Ecto neural progenitor cell (in vitro differentiated cells): ENCODE measurements at regions not wholly inside any gene's neighbourhood (a gene's known extent, or its start where the extent isn't known, plus 50 kb on each side); places are given as distances from the start of the nearest gene placed in this dataset.

Source experiments
- DNase-seq: peaks from one replicate; pipeline ENCODE4 v3.0.0-alpha.2; 2018; ENCODE audit warnings: low spot score

- DNase-seq, result no peak
Observed at GRCh38 chr9:87283585-87283984, 214.1 kb upstream of the DAPK1 start.

DNA sequence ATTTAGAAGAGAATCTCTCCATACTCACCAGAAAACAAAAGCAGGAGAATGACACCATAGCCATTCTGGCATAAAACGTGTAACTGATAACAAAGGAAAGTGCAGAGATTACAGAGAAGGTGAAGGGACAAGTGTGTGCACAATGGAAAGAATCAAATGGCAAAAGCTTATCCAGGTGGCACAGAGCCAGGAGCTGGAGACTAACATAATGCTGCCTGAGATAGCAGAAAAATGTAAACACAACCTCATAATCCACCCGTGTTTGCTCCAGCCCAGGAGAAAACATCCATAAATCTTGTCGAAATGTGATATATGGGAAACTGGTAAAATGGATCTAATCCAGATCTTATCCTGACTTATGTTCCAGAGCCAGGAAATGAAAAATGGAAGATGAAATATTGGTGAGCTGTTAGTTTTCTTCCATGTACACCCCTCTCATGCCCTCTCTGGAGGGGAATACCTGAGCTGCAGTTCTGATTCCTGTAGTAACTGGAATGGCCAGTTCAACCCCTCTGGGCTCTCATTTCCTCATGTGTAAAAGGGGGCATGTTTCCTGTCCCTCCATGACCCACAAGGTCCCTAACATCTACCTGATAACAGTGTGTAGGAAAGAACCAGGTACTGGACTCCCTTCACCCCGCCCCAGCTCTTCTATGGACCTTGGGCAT, 212.3 kb upstream of the DAPK1 start:
- no peak for DNase-seq

- DNase-seq, result no peak
Observed at GRCh38 chr9:87286506-87286905, 211.2 kb upstream of the DAPK1 start.

- no peak for DNase-seq
Observed at GRCh38 chr9:87290241-87291052, 207.2 kb upstream of the DAPK1 start.

DNA sequence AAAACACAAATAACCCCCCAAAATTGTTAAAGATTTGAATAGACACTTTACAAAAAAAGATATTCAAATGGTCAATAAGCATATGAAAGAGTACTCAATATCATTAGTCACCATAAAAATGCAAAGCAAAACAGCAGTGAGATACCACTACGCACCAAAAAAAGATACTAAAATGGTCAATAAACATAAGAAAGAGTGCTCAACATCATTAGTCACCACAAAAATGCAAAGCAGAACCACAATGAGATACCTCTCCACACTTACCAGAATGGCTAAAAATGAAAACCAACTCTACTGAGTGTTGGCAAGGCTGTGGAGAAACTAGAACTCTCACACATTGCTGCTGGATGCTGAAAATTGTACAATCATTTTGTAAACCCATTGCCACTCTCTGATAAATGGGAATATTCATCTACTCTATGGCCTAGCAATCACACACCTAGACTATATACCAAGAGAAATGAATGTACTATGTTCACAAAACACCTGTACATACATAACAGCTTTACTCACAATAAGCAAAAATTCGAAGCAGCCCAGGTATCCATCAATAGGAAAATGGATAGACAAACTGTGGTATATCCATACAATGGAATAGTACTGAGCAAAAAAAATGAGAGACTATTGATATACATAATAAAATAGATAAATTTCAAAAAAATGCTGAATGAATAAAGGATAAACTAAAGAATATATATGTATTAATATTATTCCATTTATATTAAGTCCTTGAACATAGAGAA, 205.0 kb upstream of the DAPK1 start:
- no peak for DNase-seq

DNA sequence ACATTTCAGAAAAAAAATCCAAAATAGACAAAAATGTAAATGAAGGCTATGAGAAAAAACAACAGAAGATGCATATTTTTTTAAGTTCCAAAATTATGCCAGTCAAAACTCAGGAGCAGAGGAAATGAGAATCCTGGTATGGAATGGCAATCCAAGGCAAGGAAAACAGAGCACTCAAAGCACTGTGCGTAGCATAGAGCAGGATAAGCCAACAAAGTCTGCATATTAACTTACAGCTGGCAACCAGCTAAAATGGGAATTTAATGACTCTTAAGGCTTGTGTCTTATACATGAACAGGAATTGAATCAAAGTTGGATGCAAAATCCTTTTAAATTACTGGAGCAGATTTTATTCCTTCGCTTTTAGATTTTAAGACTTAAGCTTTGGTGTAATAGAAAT, 203.5 kb upstream of the DAPK1 start:
- DNase-seq, result no peak

GRCh38 chr9:87300915-87301314, 196.8 kb upstream of the DAPK1 start:
- DNase-seq, result no peak

DNA sequence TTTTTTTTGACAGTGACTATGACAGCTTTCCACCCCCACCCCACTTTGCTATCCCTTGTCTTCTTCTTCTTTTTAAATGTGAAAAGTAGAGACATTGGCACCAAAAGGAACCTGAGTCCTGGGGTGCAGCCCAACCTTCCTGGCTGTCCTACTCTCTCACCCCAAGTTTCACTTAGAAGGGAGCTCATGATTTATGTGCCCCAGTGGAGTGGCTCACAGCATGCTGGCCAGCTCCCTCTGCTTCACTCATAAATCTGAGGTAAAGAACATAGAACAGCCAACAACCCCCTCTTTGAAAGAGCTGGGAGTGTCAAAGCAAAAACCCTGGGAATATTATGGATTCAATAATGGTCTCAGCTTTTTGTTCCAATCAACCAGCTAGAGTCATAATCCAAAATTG, 196.3 kb upstream of the DAPK1 start:
- no peak for DNase-seq

DNA sequence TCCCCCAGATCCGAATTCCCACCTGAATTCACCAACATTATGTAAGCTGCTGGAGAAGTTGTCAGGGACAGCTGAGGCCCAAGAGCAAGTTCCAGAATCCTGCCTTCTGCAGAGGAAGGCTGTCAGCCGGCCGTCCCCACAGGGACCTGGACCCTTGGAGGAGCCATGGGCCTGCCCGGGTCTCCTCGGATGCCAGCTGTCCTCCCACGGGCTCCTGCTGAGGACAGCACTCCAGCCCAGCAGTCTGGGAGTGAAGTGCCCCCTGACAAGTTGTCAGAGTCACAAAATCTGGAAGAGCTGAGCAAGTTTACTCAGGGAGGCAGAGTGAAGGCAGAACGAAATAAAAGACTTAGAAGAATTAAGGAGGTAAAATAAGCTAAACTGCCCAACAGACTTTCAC, 192.5 kb upstream of the DAPK1 start:
- DNase-seq, result no peak

DNA sequence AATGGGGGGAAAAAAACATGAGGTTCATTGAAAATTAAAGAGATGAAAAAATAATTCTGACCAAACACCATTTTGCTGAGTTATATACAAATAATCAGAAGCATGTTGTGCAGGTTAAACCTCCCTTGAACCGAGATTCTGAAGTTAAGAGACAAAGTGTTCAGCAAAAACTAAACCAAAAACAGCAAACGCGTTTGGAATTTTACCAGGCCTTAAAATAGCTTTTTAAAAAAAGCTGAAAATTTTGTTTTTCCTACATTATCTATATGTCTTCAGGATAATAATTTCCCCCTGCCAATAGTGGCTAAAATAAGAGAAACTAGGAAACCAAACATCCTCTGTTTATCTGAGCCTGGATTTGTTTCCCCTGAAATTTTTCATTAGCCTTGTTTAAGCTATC, 191.7 kb upstream of the DAPK1 start:
- no peak for DNase-seq

DNA sequence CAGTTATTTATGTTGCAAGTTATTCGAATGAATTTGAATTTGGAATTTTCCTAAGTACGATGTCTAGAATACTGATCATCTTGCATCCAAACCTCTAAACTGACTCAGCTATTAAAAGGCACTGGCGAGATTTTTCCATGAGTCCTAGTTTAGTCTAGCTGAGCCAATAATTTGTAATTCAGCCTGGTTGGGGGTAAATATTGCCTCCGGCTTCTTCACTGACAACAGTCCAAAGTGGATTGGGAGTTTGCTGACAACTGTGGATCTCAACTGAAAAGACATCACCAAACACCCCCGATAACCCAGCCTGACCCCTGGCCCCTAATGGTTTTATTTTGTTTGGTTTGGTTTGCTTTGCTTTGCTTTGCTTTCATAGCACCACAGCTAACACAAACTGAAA, 189.8 kb upstream of the DAPK1 start:
- no peak for DNase-seq

GRCh38 chr9:87309236-87309635, 188.4 kb upstream of the DAPK1 start:
- DNase-seq, result no peak

DNA sequence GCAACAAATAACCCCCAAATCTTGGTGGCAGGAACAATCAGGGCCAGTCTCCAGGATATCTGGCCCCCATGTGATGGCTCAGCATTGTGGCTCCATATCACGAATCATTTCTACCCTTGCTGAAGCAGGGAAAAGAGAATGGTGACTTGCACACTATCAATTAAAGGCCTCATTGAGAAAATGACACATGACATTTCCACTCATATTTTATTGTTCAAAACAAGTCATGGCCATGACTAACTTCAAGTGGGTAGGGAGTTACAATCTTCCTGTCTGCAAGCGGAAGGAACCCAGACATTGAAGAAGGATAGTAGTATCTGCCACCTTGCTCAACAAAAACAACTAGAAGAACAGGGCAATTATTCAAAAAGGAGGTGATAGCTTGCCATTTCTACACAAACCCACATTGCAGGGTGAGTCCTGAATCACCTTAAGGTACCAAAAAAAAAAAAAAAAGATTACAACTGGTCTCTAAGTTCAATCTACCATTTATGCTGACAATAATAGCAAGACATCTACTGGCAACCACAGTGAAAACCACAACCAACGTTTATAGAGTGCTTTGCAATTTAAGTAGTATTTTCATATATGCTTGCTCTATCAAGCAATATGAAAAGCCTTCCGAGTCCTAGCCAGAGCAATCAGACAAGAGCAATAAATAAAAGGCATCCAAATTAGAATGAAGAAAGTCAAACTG, 186.7 kb upstream of the DAPK1 start:
- DNase-seq, result no peak

GRCh38 chr9:87319656-87320055, 178.0 kb upstream of the DAPK1 start:
- no peak for DNase-seq

GRCh38 chr9:87320146-87320884, 177.4 kb upstream of the DAPK1 start:
- no peak for DNase-seq

DNA sequence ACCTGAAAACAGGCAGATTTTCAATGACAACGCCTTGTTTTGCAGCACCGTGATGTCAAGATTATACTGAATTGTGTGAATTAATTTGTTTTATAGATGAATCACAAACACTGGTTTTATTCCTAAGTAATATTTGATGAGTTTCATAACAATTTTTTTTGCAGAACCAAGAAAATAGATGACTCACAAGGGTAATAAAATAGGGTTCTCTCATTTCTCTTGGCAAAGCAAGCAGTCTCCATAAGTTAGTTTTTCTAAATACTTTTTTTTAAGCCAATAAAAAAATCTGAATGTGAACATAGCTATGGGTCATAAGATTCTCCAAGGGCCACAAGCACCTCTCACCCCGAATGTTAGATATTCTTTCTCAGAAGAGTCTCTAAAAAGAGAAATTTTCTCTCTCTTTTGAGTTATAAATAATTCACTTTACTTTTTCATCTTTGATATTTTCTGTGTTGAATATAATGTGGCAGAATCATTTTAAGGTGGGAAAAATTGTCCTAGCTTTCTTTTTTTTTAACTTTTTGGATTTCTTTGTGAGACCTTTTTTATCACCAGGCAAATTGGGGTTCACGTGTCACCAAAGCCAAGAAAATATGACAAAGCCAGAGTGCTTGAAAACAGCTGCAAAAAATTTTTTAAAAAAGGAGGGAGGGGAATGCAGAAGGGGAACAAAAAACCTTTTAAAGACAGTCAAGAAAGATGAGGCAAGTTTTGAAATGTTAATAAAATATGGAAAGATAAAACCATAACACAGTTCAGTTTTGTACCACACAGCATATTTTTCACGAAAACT, 174.6 kb upstream of the DAPK1 start:
- no peak for DNase-seq

GRCh38 chr9:87323928-87324327, 173.7 kb upstream of the DAPK1 start:
- no peak for DNase-seq

GRCh38 chr9:87324613-87325194, 173.0 kb upstream of the DAPK1 start:
- DNase-seq, result no peak

GRCh38 chr9:87327575-87328125, 170.0 kb upstream of the DAPK1 start:
- no peak for DNase-seq

GRCh38 chr9:87333802-87334201, 163.9 kb upstream of the DAPK1 start:
- no peak for DNase-seq
